ENCODE measurements at regions not wholly inside any gene's neighbourhood (a gene's known extent, or its start where the extent isn't known, plus 50 kb on each side); places are given as distances from the start of the nearest gene placed in this dataset.

DNA sequence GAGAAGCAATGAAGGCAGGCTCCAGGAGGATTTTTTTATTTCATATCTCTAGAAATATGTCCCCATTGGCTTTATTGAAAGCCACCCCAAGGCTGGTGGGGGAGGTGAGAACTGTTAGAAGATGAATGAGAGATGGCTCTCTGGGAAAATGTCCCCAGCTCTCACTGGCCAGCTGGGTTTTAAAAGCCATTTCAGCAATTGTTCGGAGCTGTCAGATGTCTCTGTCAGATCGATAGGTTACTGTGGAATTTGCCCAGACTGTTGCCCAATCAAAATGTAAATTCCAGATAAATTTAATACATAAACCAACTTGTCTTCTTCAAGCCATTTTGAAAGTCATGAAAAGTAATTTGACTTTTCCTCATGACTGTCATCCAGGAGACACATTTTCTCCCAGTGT lies 67.0 kb upstream of the BRINP1 start:
- no peak for DNase-seq (ENCODE audit: low read depth)
- Histone ChIP-seq H3K27me3 (ENCODE audit: control insufficient read depth, insufficient read depth, low read length) (no peaks in the 10 kb centered on the region), H3K36me3 (ENCODE audit: control insufficient read depth, insufficient read depth, low read length) (no peaks in the 10 kb centered on the region), H3K4me3 (ENCODE audit: low read depth, low read length) (no peak overlapping the region)
- TF ChIP-seq, protein P1, sequence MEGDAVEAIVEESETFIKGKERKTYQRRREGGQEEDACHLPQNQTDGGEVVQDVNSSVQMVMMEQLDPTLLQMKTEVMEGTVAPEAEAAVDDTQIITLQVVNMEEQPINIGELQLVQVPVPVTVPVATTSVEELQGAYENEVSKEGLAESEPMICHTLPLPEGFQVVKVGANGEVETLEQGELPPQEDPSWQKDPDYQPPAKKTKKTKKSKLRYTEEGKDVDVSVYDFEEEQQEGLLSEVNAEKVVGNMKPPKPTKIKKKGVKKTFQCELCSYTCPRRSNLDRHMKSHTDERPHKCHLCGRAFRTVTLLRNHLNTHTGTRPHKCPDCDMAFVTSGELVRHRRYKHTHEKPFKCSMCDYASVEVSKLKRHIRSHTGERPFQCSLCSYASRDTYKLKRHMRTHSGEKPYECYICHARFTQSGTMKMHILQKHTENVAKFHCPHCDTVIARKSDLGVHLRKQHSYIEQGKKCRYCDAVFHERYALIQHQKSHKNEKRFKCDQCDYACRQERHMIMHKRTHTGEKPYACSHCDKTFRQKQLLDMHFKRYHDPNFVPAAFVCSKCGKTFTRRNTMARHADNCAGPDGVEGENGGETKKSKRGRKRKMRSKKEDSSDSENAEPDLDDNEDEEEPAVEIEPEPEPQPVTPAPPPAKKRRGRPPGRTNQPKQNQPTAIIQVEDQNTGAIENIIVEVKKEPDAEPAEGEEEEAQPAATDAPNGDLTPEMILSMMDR (IDR thresholded peaks at IDR 0.05; ENCODE audit: insufficient read depth, low read length, poor library complexity, severe bottlenecking): no peak

DNA sequence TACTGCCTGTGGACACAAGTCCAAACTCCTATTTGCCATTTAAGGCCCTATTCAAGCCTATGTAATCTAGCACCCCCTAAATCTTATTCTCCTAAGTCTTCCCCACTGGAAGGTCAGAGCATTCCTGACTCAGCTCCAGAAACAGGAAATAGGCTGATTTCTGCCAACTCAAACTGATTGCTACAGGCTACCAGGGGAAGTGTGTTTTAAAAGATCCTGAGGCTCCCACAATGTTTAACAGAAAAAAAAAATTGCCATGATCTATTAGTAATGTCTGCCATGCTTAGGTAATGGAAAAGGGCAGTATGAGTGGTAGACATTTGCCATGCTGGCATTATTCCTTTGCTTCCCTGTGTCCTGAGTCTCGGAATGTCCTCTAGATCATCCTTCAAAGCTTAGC lies 65.8 kb upstream of the BRINP1 start:
- H3K36me3 ChIP-seq (ENCODE audit: control insufficient read depth, insufficient read depth, low read length): no peaks in the 10 kb centered on the region
- TF ChIP-seq, protein P1 (IDR thresholded peaks at IDR 0.05; ENCODE audit: insufficient read depth, low read length, poor library complexity, severe bottlenecking): no peak
- H3K4me3 ChIP-seq (ENCODE audit: low read depth, low read length): no peak overlapping the region
- no peak for DNase-seq (ENCODE audit: low read depth)
- H3K27me3 ChIP-seq (ENCODE audit: control insufficient read depth, insufficient read depth, low read length): no peaks in the 10 kb centered on the region

GRCh38 chr9:119432428-119432827 lies 63.2 kb upstream of the BRINP1 start:
- Histone ChIP-seq H3K27me3 (ENCODE audit: control insufficient read depth, insufficient read depth, low read length) (no peaks in the 10 kb centered on the region), H3K4me3 (ENCODE audit: low read depth, low read length) (no peak overlapping the region), H3K36me3 (ENCODE audit: control insufficient read depth, insufficient read depth, low read length) (no peaks in the 10 kb centered on the region)
- TF ChIP-seq, protein P1 (IDR thresholded peaks at IDR 0.05; ENCODE audit: insufficient read depth, low read length, poor library complexity, severe bottlenecking): no peak
- no peak for DNase-seq (ENCODE audit: low read depth)

DNA sequence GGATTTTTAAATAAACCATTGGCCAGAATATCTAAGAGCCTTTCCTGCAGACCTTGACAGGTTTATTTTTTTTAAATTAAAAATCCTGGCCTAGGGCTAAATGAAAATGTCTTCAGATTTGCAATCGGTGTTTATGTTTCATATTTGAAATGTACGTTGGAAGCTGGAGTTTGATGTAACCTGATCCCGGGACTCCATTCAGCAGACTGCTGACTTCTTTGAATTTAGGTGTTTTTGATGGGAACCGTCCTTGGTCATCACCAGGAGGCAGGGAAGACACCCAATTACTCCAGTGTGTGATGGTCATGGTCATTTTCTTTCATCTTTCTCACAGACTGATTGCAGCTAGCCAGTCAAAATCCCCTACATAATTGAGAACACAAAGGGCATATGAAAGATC lies 60.1 kb upstream of the BRINP1 start:
- Histone ChIP-seq H3K4me3 (ENCODE audit: low read depth, low read length) (no peak overlapping the region), H3K27me3 (ENCODE audit: control insufficient read depth, insufficient read depth, low read length) (no peaks in the 10 kb centered on the region), H3K36me3 (ENCODE audit: control insufficient read depth, insufficient read depth, low read length) (no peaks in the 10 kb centered on the region)
- DNase-seq (ENCODE audit: low read depth): no peak
- TF ChIP-seq, protein P1 (IDR thresholded peaks at IDR 0.05; ENCODE audit: insufficient read depth, low read length, poor library complexity, severe bottlenecking): no peak

- no peak for DNase-seq (ENCODE audit: low read depth)
- TF ChIP-seq, protein P1 (IDR thresholded peaks at IDR 0.05; ENCODE audit: insufficient read depth, low read length, poor library complexity, severe bottlenecking): no peak
- H3K36me3 ChIP-seq (ENCODE audit: control insufficient read depth, insufficient read depth, low read length): no peaks in the 10 kb centered on the region
- H3K27me3 ChIP-seq (ENCODE audit: control insufficient read depth, insufficient read depth, low read length): no peaks in the 10 kb centered on the region
- H3K4me3 ChIP-seq (ENCODE audit: low read depth, low read length): no peak overlapping the region
Measured at GRCh38 chr9:119420231-119420630, 51.0 kb upstream of the BRINP1 start.

Data from kidney epithelial cell (primary cell).